MM.1S (cell line): ENCODE measurements at regions not wholly inside any gene's neighbourhood (a gene's known extent, or its start where the extent isn't known, plus 50 kb on each side); places are given as distances from the start of the nearest gene placed in this dataset.

Source experiments
- DNase-seq: peaks from one replicate; pipeline ENCODE4 v3.0.0-alpha.2; 2015
- H2AFZ ChIP-seq: fragments of 300-600 bp; sonication (generic); 2 replicates; pipeline ENCODE4 v1.6.0; 2016; ENCODE audit warnings: antibody characterized with exemption, low read length
- H3F3A ChIP-seq: fragments of 300-600 bp; sonication (generic); 2 replicates; pipeline ENCODE4 v1.6.1; 2016; ENCODE audit warnings: mild to moderate bottlenecking, antibody characterized with exemption, low read length, moderate library complexity, mixed read lengths; ENCODE audit not compliant: insufficient read depth
- H3K27ac ChIP-seq: fragments of 300-600 bp; sonication (generic); 2 replicates; pipeline ENCODE4 v1.5.1; 2016; ENCODE audit warnings: mild to moderate bottlenecking, low read length
- H3K27me3 ChIP-seq: fragments of 300-600 bp; sonication (generic); replicated peaks from 2 replicates; pipeline ENCODE4 v1.6.0; 2016; ENCODE audit warnings: low read length; ENCODE audit not compliant: insufficient read depth
- H3K36me3 ChIP-seq: fragments of 300-600 bp; sonication (generic); replicated peaks from 2 replicates; pipeline ENCODE4 v1.6.1; 2016; ENCODE audit warnings: mild to moderate bottlenecking, low read length, mixed read lengths; ENCODE audit not compliant: insufficient read depth
- H3K4me1 ChIP-seq: fragments of 300-600 bp; sonication (generic); 2 replicates; pipeline ENCODE4 v1.6.1; 2016; ENCODE audit warnings: low read length, mixed read lengths
- H3K4me2 ChIP-seq: fragments of 300-600 bp; sonication (generic); 2 replicates; pipeline ENCODE4 v1.6.0; 2016; ENCODE audit warnings: low read depth, low read length
- H3K4me3 ChIP-seq: fragments of 300-600 bp; sonication (generic); 2 replicates; pipeline ENCODE4 v1.5.1; 2016; ENCODE audit warnings: low read length, mixed read lengths
- H3K79me2 ChIP-seq: fragments of 300-600 bp; sonication (generic); 2 replicates; pipeline ENCODE4 v1.6.1; 2016; ENCODE audit warnings: mixed run types, low read length, mixed read lengths
- H3K9ac ChIP-seq: fragments of 300-600 bp; sonication (generic); 2 replicates; pipeline ENCODE4 v1.6.1; 2016; ENCODE audit warnings: low read length, mixed read lengths
- H3K9me2 ChIP-seq: fragments of 300-600 bp; sonication (generic); replicated peaks from 2 replicates; pipeline ENCODE4 v1.6.1; 2016; ENCODE audit warnings: mild to moderate bottlenecking, low read length, mixed read lengths; ENCODE audit not compliant: insufficient read depth
- H3K9me3 ChIP-seq: fragments of 300-600 bp; sonication (generic); replicated peaks from 2 replicates; pipeline ENCODE4 v1.6.1; 2016; ENCODE audit warnings: mild to moderate bottlenecking, low read length, mixed read lengths; ENCODE audit not compliant: insufficient read depth
- H4K20me1 ChIP-seq: fragments of 300-600 bp; sonication (generic); 2 replicates; pipeline ENCODE4 v1.6.1; 2016; ENCODE audit warnings: mild to moderate bottlenecking, low read length, moderate library complexity, mixed read lengths; ENCODE audit not compliant: insufficient read depth
- EZH2 ChIP-seq: fragments of 300-600 bp; sonication (generic); optimal IDR thresholded peaks from 2 replicates; pipeline ENCODE3; 2017; ENCODE audit warnings: low read depth, mild to moderate bottlenecking, antibody characterized with exemption, low read length, mixed read lengths
- EZH2phosphoT487 ChIP-seq: fragments of 300-600 bp; sonication (generic); IDR thresholded peaks from 2 replicates; pipeline ENCODE4 v1.6.1; 2018; ENCODE audit warnings: antibody characterized with exemption, low read length
- TF ChIP-seq, protein P1 (sequence below): fragments of 300-600 bp; sonication (generic); IDR thresholded peaks from 2 replicates; pipeline ENCODE4 v1.5.1; 2016; ENCODE audit warnings: antibody characterized with exemption, low read length, mixed read lengths

DNA sequence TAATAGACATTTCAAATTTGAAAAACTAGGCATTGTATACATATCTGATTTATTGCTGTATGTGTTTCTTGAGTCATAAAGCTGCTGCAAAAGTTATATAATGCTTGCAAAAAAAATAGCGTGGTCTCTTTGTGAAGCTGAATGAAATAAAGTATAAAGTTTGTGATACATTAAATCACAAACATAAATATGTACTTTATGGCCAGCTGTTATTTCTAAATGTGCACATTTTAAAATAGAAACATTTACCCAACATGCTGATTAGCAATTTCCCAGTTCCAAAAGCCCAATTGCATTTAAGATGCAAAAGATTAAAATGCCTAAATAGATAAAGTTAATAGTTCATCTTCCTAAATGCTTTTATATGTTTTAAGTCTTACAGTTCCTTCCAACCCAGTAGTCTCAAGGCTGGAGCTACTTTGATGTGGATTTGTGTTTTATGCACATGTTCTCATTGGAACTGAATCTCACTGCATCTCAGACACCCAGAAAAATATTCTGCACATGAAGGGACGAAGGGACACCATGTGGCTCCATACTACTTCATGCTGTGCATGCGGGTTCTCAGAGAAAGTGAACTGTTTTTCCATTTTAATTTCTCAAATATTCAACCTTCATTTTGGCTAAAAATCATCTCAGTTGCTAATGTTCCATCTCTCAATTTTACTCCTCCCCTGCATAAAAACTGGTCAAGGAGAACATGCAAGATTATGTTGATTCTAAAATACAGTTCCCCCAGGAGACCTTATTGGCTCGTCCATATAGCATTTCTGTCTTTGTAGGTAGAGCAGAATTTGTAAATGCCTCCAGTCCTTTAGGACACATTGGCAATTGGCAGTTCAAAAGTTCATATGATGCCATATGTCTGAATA, 304.6 kb downstream of the MTX2 start:
- Histone ChIP-seq H3K9ac (no peak overlapping the region), H2AFZ (no peak overlapping the region), H3K9me2 (no peaks in the 10 kb centered on the region), H4K20me1 (no peaks in the 10 kb centered on the region), H3K36me3 (no peaks in the 10 kb centered on the region), H3K79me2 (no peaks in the 10 kb centered on the region), H3K27ac (no peak overlapping the region), H3K9me3 (no peaks in the 10 kb centered on the region), H3K27me3 (no peaks in the 10 kb centered on the region), H3K4me3 (no peak overlapping the region), H3F3A (no peaks in the 10 kb centered on the region), H3K4me2 (no peak overlapping the region), H3K4me1 (no peaks in the 10 kb centered on the region)
- TF ChIP-seq EZH2phosphoT487 (no peak), EZH2 (no peak)
- TF ChIP-seq, protein P1, sequence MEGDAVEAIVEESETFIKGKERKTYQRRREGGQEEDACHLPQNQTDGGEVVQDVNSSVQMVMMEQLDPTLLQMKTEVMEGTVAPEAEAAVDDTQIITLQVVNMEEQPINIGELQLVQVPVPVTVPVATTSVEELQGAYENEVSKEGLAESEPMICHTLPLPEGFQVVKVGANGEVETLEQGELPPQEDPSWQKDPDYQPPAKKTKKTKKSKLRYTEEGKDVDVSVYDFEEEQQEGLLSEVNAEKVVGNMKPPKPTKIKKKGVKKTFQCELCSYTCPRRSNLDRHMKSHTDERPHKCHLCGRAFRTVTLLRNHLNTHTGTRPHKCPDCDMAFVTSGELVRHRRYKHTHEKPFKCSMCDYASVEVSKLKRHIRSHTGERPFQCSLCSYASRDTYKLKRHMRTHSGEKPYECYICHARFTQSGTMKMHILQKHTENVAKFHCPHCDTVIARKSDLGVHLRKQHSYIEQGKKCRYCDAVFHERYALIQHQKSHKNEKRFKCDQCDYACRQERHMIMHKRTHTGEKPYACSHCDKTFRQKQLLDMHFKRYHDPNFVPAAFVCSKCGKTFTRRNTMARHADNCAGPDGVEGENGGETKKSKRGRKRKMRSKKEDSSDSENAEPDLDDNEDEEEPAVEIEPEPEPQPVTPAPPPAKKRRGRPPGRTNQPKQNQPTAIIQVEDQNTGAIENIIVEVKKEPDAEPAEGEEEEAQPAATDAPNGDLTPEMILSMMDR, result no peak
- no peak for DNase-seq

DNA sequence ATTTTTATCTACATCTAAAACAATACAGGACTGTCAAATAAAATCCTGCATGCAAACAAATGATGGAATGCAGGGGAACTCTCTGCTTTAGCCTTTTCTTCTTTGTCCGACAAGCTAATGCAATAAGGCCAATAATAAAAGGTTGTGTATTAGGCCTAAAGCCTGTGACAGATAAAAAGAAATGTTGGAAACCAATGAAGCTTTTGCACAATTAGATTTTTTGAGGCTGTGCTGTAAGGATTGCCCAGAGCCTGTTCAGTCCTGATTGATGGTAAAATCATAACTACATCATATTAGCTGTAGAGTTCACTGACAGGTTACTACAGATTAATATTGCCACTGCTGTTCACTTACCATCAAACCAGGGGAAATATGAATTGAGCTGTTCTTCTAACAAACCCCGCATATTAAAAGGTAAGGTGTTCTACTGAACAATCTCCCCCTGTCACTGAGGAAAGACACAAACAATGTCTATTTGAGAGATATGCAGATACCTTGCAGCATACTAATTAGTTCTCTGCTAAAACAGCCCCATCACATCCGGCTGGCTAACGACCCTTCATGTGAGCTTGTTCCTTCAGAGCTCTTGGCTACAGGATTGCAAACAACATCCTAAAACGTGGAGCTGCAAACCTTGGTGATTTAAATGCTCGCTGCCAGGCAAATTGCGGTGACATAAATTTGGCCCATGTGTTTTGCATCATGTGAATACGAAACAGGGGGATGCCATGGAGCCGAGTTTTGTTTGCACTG, 305.4 kb downstream of the MTX2 start:
- H3K9ac ChIP-seq, result no peak overlapping the region
- no peaks in the 10 kb centered on the region for H3K9me2 ChIP-seq
- H3F3A ChIP-seq, result no peaks in the 10 kb centered on the region
- H3K36me3 ChIP-seq, result no peaks in the 10 kb centered on the region
- H3K4me2 ChIP-seq, result no peak overlapping the region
- H4K20me1 ChIP-seq, result no peaks in the 10 kb centered on the region
- H3K4me3 ChIP-seq, result no peak overlapping the region
- H3K27me3 ChIP-seq, result no peaks in the 10 kb centered on the region
- no peaks in the 10 kb centered on the region for H3K4me1 ChIP-seq
- no peaks in the 10 kb centered on the region for H3K79me2 ChIP-seq
- H3K27ac ChIP-seq, result no peak overlapping the region
- DNase-seq, result no peak
- H2AFZ ChIP-seq, result no peak overlapping the region
- H3K9me3 ChIP-seq, result no peaks in the 10 kb centered on the region
- TF ChIP-seq, protein P1, result no peak
- TF ChIP-seq EZH2 (no peak), EZH2phosphoT487 (no peak)

DNA sequence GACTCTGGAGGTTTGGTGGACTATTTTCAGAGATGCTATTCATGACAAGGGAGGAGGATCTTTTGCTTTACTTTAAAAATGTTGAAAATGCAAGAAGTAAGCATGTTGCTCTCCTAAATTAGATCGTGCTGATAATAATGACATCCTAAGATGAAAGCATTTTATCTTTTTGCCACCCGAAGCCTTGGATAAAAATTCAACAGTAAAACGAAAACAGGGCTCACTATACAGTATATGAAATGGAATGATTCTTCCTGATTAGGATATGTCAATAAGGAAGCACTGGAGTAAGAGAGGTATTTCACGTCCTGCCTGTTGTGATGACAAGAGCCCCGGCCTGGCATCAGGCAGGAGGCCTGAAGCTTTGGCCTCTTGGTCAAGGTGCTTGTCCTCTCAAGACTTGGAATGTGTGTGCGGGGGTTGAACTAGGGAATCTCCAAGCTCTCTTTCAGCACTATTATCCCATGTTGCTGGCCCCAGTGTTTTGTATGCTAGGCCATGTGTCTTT, 306.0 kb downstream of the MTX2 start:
- H3K27ac ChIP-seq, result no peak overlapping the region
- DNase-seq, result no peak
- H3K4me2 ChIP-seq, result no peak overlapping the region
- no peaks in the 10 kb centered on the region for H3K79me2 ChIP-seq
- no peak overlapping the region for H3K4me3 ChIP-seq
- no peaks in the 10 kb centered on the region for H4K20me1 ChIP-seq
- H3K27me3 ChIP-seq, result no peaks in the 10 kb centered on the region
- H3F3A ChIP-seq, result no peaks in the 10 kb centered on the region
- TF ChIP-seq EZH2phosphoT487 (no peak), EZH2 (no peak)
- TF ChIP-seq, protein P1, result no peak
- no peaks in the 10 kb centered on the region for H3K4me1 ChIP-seq
- no peaks in the 10 kb centered on the region for H3K9me3 ChIP-seq
- H3K9me2 ChIP-seq, result no peaks in the 10 kb centered on the region
- no peaks in the 10 kb centered on the region for H3K36me3 ChIP-seq
- H2AFZ ChIP-seq, result no peak overlapping the region
- no peak overlapping the region for H3K9ac ChIP-seq
